ENCODE measurements at regions not wholly inside any gene's neighbourhood (a gene's known extent, or its start where the extent isn't known, plus 50 kb on each side); places are given as distances from the start of the nearest gene placed in this dataset.

DNA sequence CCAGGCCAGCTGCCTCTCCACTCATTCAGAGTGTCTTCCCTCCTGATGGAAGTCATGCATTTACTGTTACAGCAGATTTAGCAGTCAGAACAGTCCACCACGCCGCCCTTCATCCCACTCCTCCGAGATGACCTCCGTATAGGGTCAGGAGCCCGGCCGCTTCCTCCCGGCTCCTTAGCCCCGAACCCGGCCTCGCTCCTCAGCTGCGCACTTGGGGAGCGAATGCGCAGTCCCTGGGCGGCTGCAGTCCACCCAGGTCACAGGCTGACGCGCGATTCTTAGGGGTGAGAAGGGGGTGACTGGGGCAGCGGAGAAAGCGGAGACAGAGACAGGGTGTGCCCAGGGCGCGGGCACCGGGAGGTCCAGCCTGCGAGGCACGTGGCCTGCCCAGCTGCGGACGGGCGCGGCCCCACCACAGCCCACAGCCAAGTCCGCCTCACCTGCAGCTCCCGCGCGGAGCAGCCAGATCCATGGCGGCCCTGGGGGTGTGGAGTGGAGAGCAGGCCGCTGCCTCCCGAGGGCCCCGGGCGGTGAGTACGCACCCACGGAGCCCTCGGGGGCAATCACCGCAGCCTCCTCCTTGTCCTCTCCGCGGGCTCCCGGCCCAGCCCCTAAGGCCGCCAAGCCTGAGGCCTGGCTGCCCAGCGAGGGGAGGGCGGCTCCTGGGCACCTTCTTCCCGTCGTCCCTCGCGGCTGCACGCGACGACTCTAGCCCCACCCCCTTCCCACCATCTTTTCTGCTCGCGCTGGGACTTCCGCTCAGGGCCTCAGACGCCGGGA is 286.6 kb downstream of the BRD1 start:
- DNase-seq = no peak

DNA sequence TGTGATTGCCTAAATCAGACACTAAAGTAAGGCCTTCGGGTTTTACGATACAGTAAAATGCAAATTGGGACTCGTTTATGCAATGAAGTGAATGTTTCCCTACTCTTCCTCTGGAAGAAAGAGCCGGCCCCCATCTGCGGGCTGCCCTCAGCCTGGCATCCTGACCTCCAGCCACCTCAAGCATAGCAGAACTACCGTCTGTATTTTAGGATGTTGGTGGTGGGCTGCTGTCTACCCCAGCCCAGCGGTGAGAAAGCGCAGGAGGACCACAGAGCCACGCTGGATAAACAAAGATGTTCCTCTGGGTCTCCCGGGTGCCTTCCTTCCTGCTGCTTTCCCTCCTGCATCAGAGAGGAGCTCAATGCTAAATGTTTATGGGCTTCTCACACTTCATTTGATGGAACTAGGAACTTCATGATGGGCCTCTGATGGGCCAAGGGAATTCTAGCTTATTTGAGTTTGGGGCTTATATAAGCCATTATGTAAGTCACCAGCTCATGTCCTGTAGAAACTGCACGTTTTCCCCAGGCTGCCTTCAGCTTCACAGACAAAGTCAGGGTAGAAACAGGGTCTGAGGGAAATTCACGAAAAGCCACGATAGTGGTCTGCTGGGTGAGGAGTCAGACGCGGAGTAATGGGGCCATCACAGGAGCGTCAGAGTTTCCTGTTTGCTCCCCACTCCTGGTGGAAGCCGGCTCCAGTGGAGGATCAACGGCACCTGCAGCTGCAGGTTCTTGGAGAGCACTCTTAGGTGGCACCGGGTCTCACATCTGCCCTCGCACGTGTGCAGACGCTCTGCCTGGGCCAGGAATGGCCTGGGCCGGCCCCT is 287.4 kb downstream of the BRD1 start:
- no peak for DNase-seq

DNA sequence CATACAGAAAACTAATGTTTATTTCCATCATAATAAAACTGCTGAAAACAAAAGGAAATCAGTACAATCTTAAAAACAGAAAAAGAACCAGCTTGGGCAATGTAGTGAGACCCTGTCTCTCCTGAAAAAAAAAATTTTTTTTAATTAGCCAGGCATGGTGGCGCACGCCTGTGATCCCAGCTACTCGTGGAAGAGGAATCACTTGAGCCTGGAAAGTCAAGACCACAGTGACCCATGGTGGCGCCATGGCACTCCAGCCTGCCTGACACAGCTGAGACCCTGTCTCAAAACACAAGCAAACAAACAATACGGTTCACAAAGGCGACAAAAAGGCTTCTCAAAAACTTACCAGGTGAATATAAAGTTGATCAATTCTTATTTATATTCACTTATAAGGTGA is 289.7 kb downstream of the BRD1 start:
- DNase-seq = no peak

DNA sequence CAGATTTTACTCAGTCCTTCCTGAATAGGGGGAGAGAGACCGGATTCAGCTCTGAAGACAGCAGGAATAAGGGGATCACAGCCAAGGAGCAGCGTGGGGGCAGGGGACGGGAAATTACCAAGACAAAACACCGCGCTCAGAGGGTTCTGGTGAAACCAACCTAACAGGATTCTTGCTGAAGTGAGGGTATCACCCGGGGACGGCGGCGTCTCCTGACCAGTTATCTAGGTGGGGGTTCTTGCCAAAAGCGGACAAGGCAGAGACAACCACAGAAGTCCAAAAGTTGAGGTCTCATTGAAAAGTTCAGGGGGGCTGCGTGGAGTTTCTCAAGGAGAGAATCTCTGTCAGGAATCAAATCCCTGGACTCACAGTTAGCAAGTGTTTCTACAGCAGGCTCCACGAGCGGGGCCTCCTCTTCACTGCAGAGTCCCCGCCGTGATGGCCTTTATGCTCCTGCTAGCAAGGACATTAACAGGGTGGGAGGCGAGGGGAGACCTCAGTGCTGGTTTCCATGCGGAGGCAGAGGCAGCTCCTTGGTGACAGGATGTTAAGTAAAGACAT is 291.0 kb downstream of the BRD1 start:
- DNase-seq = no peak

DNA sequence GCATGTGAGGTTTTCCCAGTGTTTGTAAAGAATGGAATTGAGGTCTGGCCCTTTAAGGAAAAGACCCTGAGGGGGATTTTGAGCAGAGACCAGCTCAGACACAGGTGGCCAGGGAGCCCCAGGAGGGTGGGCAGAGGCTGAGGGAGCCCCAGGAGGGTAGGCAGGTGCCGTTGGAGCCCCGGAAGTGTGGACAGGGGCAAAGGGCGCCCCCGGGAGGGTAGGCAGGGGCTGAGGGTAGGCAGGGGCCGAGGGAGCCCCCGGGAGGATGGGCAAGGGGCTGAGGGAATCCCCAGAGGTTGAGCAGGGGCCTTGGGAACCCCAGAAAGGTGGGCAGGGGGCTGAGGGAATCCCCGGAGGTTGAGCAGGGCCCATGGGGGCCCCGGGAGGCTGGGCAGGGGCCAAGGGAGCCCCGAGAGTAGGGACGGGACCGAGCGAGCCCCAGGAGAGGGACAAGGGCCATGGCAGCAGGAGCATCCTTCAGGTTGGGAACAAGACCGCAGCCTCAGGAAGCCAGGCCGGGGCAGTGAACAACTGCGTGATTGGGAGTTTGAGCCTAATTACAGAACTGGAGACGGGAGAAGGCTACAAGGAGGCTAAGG is 292.0 kb downstream of the BRD1 start:
- no peak for DNase-seq

DNA sequence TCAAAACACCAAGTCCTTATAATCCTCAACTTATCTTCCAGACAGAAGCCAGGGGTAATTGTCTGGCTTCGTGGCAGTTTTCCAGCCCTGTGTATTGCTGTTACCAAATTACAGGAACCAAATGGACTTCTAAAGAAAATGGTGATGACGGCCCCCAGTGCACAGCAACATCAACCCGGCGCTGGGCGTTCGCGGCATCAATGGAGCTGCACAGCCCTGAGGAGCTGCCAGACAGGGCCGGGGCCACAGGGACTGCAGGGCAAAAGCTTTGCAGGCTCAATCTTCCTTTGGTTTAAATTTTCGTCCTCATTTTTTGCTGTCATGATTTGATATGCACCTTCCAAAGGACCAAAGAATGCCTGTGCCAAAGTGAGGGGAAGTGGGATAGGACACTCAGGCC is 292.5 kb downstream of the BRD1 start:
- DNase-seq = no peak

DNA sequence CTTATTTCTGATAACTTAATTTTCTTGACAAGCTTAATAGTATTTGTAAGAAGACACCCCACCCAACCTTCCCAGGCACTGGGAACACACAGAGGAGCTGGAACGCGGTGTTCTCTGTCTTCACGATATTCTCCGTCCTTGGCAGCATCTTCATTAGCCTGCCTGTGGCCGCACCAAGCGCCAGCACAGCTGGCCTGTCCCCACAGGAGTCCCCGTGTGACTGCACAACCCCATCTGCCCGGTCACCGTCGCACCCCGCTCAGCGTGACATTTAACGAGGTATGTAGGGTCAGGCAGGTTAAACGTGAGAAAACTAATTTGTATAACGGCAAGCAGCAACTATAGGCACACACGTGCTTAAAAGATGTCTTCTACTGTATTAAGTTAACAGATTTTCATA is 293.3 kb downstream of the BRD1 start:
- DNase-seq = no peak

DNA sequence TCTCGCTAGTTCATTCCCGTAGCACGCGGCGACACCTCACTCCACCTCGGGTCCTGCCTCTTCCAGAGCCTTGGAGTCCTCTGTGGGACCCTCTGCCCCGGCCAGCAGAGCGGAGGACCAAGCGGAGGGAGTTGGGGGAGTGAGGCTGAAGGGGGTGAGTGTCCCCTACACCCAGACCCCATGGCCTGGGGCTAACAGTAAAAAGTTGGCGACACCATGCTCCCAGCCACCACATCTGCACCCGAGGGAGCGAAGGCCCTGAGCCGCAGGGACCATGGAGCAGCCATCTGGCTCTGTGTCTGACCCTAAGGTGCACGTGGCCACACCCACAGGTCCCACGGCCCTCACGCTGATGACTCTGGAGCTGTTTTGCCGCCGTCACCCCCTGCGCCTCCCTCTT is 293.8 kb downstream of the BRD1 start:
- no peak for DNase-seq

DNA sequence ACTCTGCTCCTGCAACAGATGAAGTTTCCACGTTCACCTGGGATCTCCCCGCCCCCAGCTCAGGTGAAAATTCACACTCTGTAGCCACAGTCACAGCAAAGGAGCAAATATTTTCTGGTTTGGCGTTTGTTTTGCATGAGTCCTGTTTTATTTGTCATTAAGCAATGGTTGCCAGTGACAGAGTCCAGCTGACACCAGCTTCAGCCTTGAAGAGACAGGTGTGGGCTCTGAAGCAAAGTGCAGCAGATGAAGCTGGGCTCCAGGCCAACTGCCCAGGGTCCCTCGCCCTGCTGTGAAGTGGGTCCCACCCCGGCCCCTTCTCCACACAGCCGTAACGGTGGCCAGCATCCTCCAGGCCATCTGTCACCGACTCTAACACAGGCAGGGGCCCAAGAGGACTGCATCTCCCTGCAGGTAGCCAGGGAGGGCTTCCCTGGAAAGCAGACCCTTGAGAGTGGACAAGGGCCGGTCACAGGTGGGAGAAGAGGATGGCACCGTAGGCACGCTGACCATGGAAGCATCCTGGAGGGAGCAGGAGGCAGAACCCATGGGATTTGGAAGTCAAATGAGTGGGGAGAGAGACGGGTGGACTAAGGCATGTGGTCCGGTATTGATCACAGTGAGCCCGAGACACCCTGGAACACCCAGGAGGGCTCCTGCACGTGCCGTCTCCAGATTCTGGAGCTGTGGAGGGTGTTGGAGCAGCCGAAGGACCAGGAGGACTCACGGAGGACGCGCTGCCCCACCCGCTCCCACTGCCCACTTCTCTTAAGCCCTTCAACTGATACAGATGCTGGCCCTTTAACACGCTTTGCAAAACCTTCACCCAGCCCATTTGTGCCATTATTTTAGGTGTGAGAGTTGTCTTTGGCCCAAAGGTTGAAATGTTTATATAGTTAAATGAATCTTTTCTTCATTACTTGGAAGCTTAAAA is 294.5 kb downstream of the BRD1 start:
- no peak for DNase-seq

DNA sequence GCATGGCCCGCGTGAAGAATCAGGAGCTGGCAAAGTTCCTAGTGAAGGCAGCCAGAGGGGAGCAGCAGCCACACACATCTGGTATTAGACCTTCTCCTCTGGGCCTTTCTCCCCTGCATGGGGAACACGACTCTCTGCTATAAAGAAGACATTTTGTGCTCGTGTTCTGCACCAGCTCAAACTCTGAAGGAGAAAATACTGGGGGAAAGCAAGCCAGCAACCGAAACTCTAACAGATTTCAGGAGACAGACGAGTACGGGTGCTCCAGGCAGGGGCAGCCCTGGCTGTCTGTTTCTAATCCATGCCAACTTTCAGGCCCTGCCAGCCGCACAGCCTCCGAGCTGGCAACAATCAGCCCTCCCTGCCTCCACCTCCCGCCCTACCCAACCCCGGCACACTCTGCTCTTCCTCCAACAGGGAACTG is 296.3 kb downstream of the BRD1 start:
- no peak for DNase-seq

DNA sequence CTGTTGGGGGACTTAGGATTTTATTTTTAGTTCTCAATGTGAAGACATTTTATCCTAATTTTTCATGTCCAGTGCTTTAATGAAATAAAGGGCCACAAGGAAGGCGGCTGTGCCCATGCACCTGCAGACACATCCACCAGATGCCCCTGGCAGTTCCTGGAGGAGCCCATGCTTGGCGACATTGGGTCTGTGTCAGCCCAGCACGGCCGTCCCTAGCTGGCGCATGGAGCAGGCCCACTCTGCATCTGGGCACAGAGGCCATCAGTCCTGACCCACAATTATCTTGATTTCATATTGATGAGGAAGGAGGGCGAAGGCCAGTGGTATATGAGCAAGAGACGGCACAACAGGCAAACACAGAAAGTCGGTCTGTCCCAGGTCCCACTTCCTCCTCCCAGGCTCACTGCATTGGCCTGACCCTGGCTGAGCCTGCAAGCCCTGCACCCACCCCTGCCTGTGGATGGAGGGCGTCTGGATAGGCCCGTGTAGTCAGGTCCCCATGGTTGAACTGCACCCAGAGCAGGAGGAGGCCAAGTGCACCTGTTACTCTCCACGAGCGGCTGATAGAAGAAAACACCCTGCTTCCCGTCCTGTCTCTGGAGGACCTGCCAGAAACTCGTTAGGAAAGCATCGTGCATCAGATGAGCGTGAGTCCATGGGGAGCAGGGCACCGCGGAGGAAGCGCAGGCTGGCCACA is 296.9 kb downstream of the BRD1 start:
- DNase-seq = no peak

DNA sequence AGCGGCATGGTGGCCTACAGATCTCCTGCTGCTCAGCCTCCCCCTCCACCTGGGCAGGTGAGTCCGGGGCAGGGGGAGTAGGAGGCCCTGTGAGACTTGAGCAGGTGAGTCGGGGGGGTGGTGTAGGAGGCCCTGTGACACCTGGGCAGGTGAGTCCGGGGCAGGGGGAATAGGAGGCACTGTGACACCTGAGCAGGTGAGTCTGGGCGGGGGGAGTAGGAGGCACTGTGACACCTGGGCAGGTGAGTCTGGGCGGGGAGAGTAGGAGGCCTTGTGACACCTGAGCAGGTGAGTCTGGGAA is 299.3 kb downstream of the BRD1 start:
- DNase-seq = no peak

DNA sequence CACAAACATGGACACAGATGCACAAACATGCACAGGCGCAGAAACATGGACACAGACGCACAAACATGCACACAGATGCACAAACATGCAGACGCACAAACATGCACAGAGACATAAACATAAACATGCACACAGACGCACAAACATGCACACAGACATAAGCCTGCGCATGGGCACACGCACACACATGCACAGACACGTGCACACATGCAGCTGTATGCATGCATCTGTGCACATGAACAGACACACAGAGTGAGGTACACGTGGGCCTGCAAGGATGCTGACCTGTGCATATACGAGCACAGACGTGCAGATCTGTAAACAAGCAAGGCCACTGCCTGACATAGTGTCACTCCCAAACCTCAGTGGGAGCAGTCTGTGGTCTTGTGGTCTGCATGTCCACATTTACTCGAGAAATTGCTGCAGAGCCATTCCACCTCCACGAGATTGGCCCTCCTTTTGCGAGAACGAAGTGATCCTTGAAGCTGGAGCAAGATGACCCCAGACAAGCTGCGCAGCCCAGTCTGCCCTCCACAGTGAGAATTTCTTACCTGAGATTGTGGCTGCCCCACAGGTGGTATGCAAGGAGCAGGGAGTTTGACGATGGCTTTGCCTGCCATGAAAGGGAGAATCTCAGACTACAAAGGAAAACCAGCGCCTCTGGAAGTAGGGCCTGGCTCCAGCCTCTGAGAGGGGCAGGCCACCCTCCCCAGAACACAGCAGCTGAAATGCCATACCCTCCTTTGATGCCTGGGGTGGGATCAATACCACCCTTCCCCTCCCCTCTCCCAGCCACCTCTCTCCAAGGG is 299.9 kb downstream of the BRD1 start:
- DNase-seq = no peak

DNA sequence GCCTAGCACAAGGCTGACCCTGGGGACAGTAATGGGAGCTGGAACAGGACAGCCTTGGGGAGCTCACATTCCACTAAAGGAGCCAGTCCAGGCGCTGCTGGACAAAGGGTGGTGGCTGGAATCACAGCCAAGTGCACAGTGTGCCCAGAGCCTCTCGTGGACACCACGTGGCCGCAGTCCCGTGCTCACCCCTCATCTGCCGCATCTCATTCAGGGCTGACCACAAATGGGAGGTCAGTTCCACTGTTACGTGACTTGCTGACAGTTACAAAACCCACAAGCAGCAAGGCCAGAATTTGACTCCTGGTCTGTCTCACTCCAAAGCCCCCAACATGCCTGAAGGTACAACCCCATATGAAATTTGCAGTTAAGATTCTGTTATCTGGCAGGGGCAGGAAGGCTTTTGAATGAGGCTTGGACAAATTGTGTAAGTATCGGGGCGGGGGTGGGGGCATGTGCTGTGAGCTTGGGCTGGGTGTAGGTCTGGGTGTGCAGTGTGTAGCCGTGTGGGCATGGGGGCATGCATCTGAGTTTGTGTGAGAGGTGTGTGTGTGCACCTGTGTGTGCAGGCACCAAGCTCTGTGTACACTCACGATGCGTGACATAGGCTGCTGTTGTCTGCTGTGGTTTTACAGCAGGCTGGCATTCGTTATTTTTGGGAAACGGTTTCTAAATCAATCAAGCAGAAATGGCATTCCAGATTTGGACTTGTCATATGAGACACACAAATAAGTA is 301.7 kb downstream of the BRD1 start:
- DNase-seq = no peak

DNA sequence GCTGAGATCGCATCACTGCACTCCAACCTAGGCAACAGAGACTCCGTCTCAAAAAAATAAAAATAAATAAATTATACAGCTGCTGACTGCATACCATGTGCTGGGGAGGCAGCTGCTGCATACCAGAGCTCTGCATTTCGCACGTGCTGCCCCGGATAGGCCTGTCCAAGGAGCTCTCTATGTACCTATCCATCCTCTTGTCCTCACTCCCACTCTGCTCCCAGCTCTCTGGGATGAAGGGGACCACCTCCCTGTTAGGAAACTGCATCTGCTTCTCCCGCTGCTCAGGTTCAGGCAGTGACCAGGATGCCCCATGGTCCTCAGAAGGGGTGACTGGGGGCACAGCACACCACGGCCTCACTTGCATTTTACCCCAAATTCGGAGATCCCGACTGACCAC is 302.3 kb downstream of the BRD1 start:
- DNase-seq = no peak

DNA sequence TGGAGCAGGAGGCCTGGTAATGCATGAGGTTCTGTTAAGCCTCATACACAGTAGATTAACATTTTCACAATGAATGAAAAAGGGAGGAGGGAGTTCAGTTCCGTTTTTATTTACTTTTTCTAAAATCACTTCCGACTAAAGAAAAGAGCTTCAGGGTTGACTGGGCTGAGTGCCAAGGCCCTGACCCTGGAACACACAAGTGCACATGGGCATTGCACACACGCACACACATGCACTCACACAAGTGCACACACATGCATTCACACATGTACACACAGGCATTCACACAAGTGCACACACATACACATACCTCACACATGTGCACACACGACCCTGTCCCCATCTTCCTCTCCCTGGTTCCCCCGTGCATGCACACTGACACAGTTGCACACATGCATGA is 303.3 kb downstream of the BRD1 start:
- DNase-seq = no peak

DNA sequence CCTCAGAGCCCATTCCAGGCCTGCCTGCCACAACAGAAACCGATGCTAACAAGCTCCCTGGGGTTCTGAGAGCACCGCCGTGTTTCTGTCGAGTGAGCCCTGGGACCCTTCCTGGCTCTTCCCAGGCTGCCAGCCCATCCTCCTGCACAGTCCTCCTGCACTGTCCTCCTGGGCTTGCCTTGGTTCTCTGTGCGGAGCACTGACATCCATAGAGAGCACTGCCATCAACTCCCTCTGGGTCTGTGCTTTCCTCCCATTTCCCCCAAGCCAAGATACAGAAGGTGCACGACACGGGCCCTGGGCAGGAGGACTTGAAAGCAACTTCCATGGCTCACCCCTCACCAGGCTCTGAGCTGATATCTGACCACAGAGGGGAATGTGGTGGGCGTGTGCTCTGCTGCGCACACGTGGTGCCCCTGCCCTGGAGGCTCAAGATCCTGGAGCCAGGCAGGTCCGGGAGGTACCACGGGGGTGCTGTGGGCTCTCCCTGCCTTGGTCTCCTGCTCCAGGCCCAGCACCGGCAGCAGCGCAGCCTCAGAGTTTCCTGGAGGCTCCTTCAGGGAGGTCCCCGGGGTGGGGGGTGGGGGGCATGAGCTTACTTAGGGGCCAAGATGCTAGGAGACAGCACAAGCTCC is 304.2 kb downstream of the BRD1 start:
- DNase-seq = no peak

DNA sequence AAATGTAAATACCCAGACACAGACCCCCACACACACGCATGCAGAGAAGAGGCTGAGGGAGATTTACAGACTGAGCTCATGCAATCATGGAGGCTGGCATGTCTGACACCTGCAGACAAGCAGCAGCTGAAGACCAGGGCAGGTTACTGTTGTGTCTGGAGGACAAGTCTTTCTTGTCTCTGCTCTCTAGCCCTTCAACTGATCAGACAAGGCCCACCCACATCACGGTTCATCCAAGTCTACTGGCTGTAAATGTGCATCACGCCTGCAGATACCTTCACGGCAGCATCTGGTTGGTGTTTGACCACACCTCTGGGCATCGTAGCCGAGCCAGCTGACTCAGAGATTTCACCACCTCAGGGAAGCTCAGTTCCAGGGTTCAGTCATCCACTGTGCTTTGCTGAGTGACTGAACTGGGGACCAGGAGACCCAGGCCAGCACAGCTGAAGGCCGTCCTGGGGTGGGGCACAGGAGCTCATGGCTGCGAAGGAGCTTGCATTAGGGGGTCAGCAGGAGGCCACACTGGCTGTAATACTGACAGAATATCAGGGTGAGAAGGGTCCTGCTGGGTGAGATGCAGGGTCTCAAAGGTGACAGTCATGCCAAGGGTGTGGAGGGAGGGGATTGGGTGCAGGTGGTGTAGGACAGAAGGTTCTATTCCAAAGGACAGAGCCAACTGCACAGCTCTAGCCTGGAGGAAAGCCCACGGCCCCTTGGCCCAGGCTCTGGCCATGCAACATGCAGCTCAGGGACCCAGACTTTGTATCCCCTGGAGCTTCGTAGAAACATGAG is 304.9 kb downstream of the BRD1 start:
- no peak for DNase-seq

DNA sequence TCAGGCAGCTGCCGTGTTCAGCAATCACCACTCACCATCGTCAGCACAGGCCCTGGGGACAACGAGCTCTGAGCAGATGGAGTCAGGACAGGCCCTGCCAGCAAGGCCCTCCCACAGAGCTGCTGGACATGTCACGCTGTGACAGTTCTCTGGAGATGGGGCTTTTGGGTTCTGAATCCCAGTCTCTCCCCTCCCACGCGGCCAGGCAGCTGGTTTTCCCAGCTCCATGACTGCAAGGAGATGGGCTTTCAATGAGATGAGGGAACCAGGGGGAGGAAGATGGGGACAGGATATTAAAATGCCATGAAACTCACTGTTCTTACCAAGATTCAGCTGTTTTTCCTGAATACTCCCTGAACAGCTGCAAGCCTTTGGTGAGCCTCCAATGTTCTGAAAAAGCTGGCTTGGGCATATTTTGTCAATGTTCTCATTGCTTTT is 305.9 kb downstream of the BRD1 start:
- DNase-seq = no peak
